ENCODE measurements at regions not wholly inside any gene's neighbourhood (a gene's known extent, or its start where the extent isn't known, plus 50 kb on each side); places are given as distances from the start of the nearest gene placed in this dataset.
A peak's percentile ranks its signal among the peaks of the same experiment; 100 is the strongest.

- no peaks in the 10 kb centered on the region for H3K79me2 ChIP-seq (ENCODE audit: low read length)
- no peak for TF ChIP-seq EZH2phosphoT487 (IDR thresholded peaks at IDR 0.05; ENCODE audit: low read depth)
- TF ChIP-seq CTCF (IDR thresholded peaks at IDR 0.05; ENCODE audit: low read depth, low read length) = no peak
- no peaks in the 10 kb centered on the region for H4K20me1 ChIP-seq (ENCODE audit: insufficient read depth, low read length)
- peaks cover 18% of the 10 kb centered on the region for H3K4me1 ChIP-seq (ENCODE audit: low read length)
- H3K9ac ChIP-seq (ENCODE audit: low read length) = no peak overlapping the region
- H3K27ac ChIP-seq (ENCODE audit: low read length) = peak overlapping the region; percentile 16; the same call in 1 of the 2 replicates
- no peaks in the 10 kb centered on the region for H3K9me3 ChIP-seq (ENCODE audit: insufficient read depth, low read length)
- peak overlapping the region; percentile 21; the same call in 1 of the 2 replicates for H3K4me2 ChIP-seq (ENCODE audit: low read length)
- peak overlapping the region; percentile 13; the same call in 1 of the 2 replicates for H2AFZ ChIP-seq (ENCODE audit: low read depth, low read length)
- no peak overlapping the region for H3K4me3 ChIP-seq (ENCODE audit: low read length)
- no peaks in the 10 kb centered on the region for H3K36me3 ChIP-seq (replicated peaks; ENCODE audit: low read depth, low read length)
- H3K27me3 ChIP-seq (ENCODE audit: low read depth, low read length) = no peaks in the 10 kb centered on the region
Observed at GRCh38 chr5:20678814-20679298, 690.9 kb upstream of the CDH18 start.

GRCh38 chr5:20678386-20678785 is 690.4 kb upstream of the CDH18 start:
- Histone ChIP-seq H3K27ac (ENCODE audit: low read length) (peak overlapping the region; percentile 16; the same call in 1 of the 2 replicates), H3K4me3 (ENCODE audit: low read length) (no peak overlapping the region), H3K4me1 (ENCODE audit: low read length) (peaks cover 18% of the 10 kb centered on the region), H3K36me3 (replicated peaks; ENCODE audit: low read depth, low read length) (no peaks in the 10 kb centered on the region), H3K27me3 (ENCODE audit: low read depth, low read length) (no peaks in the 10 kb centered on the region), H3K9ac (ENCODE audit: low read length) (no peak overlapping the region), H2AFZ (ENCODE audit: low read depth, low read length) (no peak overlapping the region), H3K79me2 (ENCODE audit: low read length) (no peaks in the 10 kb centered on the region), H3K9me3 (ENCODE audit: insufficient read depth, low read length) (no peaks in the 10 kb centered on the region), H4K20me1 (ENCODE audit: insufficient read depth, low read length) (no peaks in the 10 kb centered on the region), H3K4me2 (ENCODE audit: low read length) (peak overlapping the region; percentile 21; the same call in 1 of the 2 replicates)
- TF ChIP-seq EZH2phosphoT487 (IDR thresholded peaks at IDR 0.05; ENCODE audit: low read depth) (no peak), CTCF (IDR thresholded peaks at IDR 0.05; ENCODE audit: low read depth, low read length) (no peak)

GRCh38 chr5:20660588-20660987 is 672.6 kb upstream of the CDH18 start:
- Histone ChIP-seq H3K4me3 (ENCODE audit: low read length) (no peak overlapping the region), H3K79me2 (ENCODE audit: low read length) (no peaks in the 10 kb centered on the region), H3K4me1 (ENCODE audit: low read length) (no peaks in the 10 kb centered on the region), H3K27ac (ENCODE audit: low read length) (no peak overlapping the region), H3K27me3 (ENCODE audit: low read depth, low read length) (no peaks in the 10 kb centered on the region), H3K36me3 (replicated peaks; ENCODE audit: low read depth, low read length) (no peaks in the 10 kb centered on the region), H4K20me1 (ENCODE audit: insufficient read depth, low read length) (no peaks in the 10 kb centered on the region), H3K9ac (ENCODE audit: low read length) (no peak overlapping the region), H3K4me2 (ENCODE audit: low read length) (no peak overlapping the region), H2AFZ (ENCODE audit: low read depth, low read length) (no peak overlapping the region), H3K9me3 (ENCODE audit: insufficient read depth, low read length) (no peaks in the 10 kb centered on the region)
- no peak for TF ChIP-seq EZH2phosphoT487 (IDR thresholded peaks at IDR 0.05; ENCODE audit: low read depth)
- TF ChIP-seq CTCF (IDR thresholded peaks at IDR 0.05; ENCODE audit: low read depth, low read length) = no peak

- H3K4me1 ChIP-seq (ENCODE audit: low read length) = no peaks in the 10 kb centered on the region
- no peaks in the 10 kb centered on the region for H3K79me2 ChIP-seq (ENCODE audit: low read length)
- no peaks in the 10 kb centered on the region for H3K9me3 ChIP-seq (ENCODE audit: insufficient read depth, low read length)
- H3K27ac ChIP-seq (ENCODE audit: low read length) = no peak overlapping the region
- no peaks in the 10 kb centered on the region for H4K20me1 ChIP-seq (ENCODE audit: insufficient read depth, low read length)
- no peak overlapping the region for H2AFZ ChIP-seq (ENCODE audit: low read depth, low read length)
- no peaks in the 10 kb centered on the region for H3K27me3 ChIP-seq (ENCODE audit: low read depth, low read length)
- H3K36me3 ChIP-seq (replicated peaks; ENCODE audit: low read depth, low read length) = no peaks in the 10 kb centered on the region
- H3K4me3 ChIP-seq (ENCODE audit: low read length) = no peak overlapping the region
- no peak overlapping the region for H3K4me2 ChIP-seq (ENCODE audit: low read length)
- no peak for TF ChIP-seq EZH2phosphoT487 (IDR thresholded peaks at IDR 0.05; ENCODE audit: low read depth)
- TF ChIP-seq CTCF (IDR thresholded peaks at IDR 0.05; ENCODE audit: low read depth, low read length) = no peak
- H3K9ac ChIP-seq (ENCODE audit: low read length) = no peak overlapping the region
Observed at GRCh38 chr5:20656262-20656661, 668.3 kb upstream of the CDH18 start.
